AG04449 (cell line): ENCODE measurements at regions not wholly inside any gene's neighbourhood (a gene's known extent, or its start where the extent isn't known, plus 50 kb on each side); places are given as distances from the start of the nearest gene placed in this dataset.

Experiments used
- CTCF ChIA-PET: fragments of 350-600 bp; formaldehyde crosslinking; extraction: SDS; loops from one replicate; lab custom pipeline; 2021; ENCODE audit warnings: antibody characterized with exemption; lab: Yijun Ruan, JAX
- POLR2A ChIA-PET: fragments of 400-600, 350-600 bp; formaldehyde crosslinking; extraction: SDS; loops from one replicate; lab custom pipeline; 2020; ENCODE audit warnings: antibody characterized with exemption, inconsistent platforms; lab: Yijun Ruan, JAX
- DNase-seq: peaks from one replicate; pipeline ENCODE4 v3.0.0-alpha.2; 2010; ENCODE audit warnings: low read depth, low spot score
- H3K4me3 ChIP-seq: 2 replicates; pipeline ENCODE4 v1.5.1; 2011; ENCODE audit warnings: low read depth, mild to moderate bottlenecking, control low read depth, low read length
- CTCF ChIP-seq: IDR thresholded peaks from one replicate; pipeline ENCODE4 v1.5.1; 2011; ENCODE audit warnings: mild to moderate bottlenecking, moderate library complexity, low read length, control low read depth, inconsistent platforms; ENCODE audit not compliant: insufficient read depth; ENCODE audit errors: missing control alignments

GRCh38 chr12:105820429-105821125 lies 318.2 kb downstream of the NUAK1 start:
- DNase-seq = peak; percentile 86
- H3K4me3 ChIP-seq = no peak overlapping the region
- TF ChIP-seq CTCF = no peak
- ChIA-PET CTCF (interaction anchor here (1.4 kb wide), 1 partner anchor 315 kb away, joined by 3 read pairs; no protein-coding TSS in a partner anchor), POLR2A (interaction anchor here (0.7 kb wide), 1 partner anchor 263 kb away, joined by 3 read pairs; no protein-coding TSS in a partner anchor)

- no peak for DNase-seq
- no peak for TF ChIP-seq CTCF
- ChIA-PET POLR2A (no interaction called here), CTCF (interaction anchor here (1.4 to 1.5 kb wide), 2 partner anchors 212 to 314 kb away, joined by 3 read pairs; no protein-coding TSS in a partner anchor)
- H3K4me3 ChIP-seq = no peak overlapping the region
Measured at GRCh38 chr12:105822131-105823105, 316.3 kb downstream of the NUAK1 start.

GRCh38 chr12:105823810-105824209 lies 314.9 kb downstream of the NUAK1 start:
- DNase-seq = no peak
- H3K4me3 ChIP-seq = no peak overlapping the region
- TF ChIP-seq CTCF = no peak
- ChIA-PET CTCF (interaction anchor here (0.9 kb wide), 1 partner anchor 11 kb away, joined by 5 read pairs; no protein-coding TSS in a partner anchor), POLR2A (no interaction called here)

- TF ChIP-seq CTCF = no peak
- POLR2A ChIA-PET = no interaction called here
- no peak overlapping the region for H3K4me3 ChIP-seq
- no peak for DNase-seq
- CTCF ChIA-PET = no interaction called here
Measured at GRCh38 chr12:105825141-105825540, 313.6 kb downstream of the NUAK1 start.

GRCh38 chr12:105831372-105831771 lies 307.4 kb downstream of the NUAK1 start:
- no peak for TF ChIP-seq CTCF
- no peak for DNase-seq
- POLR2A ChIA-PET = no interaction called here
- H3K4me3 ChIP-seq = no peak overlapping the region
- CTCF ChIA-PET = interaction anchor here (0.7 kb wide), 1 partner anchor 125 kb away, joined by 3 read pairs; no protein-coding TSS in a partner anchor
